SK-N-SH (cell line): ENCODE measurements at regions not wholly inside any gene's neighbourhood (a gene's known extent, or its start where the extent isn't known, plus 50 kb on each side); places are given as distances from the start of the nearest gene placed in this dataset.

ENCODE experiments used
- CTCF ChIA-PET: fragments of 300-600, 350-600 bp; formaldehyde crosslinking; extraction: SDS; loops from one replicate; lab custom pipeline; 2021; lab: Yijun Ruan, JAX
- POLR2A ChIA-PET: fragments of 350-600 bp; sonication (Branson Sonifier 250); formaldehyde crosslinking; extraction: SDS; loops from one replicate; lab custom pipeline; 2020; ENCODE audit warnings: antibody characterized with exemption, inconsistent platforms; lab: Yijun Ruan, JAX
- DNase-seq: peaks from one replicate; pipeline ENCODE4 v3.0.0; 2012
- H2AFZ ChIP-seq: fragments of 200-600 bp; sonication (generic); 2 replicates; pipeline ENCODE4 v1.8.1; 2016; ENCODE audit warnings: antibody characterized with exemption, mild to moderate bottlenecking, low read depth
- H3F3A ChIP-seq: fragments of 200-600 bp; sonication (generic); replicated peaks from 2 replicates; pipeline ENCODE3; 2016; ENCODE audit warnings: antibody characterized with exemption, mild to moderate bottlenecking; ENCODE audit not compliant: insufficient read depth
- H3K27ac ChIP-seq, 2 experiments: fragments of 200-500 bp in 1 of 2; fragments of 200-600 bp in 1 of 2; sonication (Bioruptor generic) in 1 of 2; sonication (generic), shearing (Covaris generic) in 1 of 2; 2 replicates each; pipeline versions ENCODE4 v1.5.1 to v1.6.1; 2014 to 2016; ENCODE audit warnings: low read depth in 2 of 2, inconsistent platforms in 1 of 2, low read length in 1 of 2, mild to moderate bottlenecking in 1 of 2, mixed read lengths in 1 of 2
- H3K27me3 ChIP-seq: fragments of 200-600 bp; sonication (generic), shearing (Covaris generic); 2 replicates; pipeline ENCODE4 v1.6.1; 2016; ENCODE audit warnings: mixed run types; ENCODE audit not compliant: insufficient read depth
- H3K36me3 ChIP-seq, 2 experiments: fragments of 200-500 bp in 1 of 2; fragments of 200-600 bp in 1 of 2; sonication (Bioruptor generic) in 1 of 2; sonication (generic) in 1 of 2; replicated peaks in 1 of 2; 2 replicates each; pipeline versions ENCODE3 to v1.5.1; 2014 to 2016; ENCODE audit warnings: low read length in 1 of 2, mild to moderate bottlenecking in 1 of 2; ENCODE audit not compliant: insufficient read depth in 2 of 2, control insufficient read depth in 1 of 2
- H3K4me1 ChIP-seq, 2 experiments: fragments of 200-500 bp in 1 of 2; fragments of 200-600 bp in 1 of 2; sonication (Bioruptor generic) in 1 of 2; sonication (generic), shearing (Covaris generic) in 1 of 2; 2 replicates each; pipeline versions ENCODE4 v1.5.1 to v1.6.1; 2014 to 2016; ENCODE audit warnings: low read depth in 1 of 2, low read length in 1 of 2, mixed run types in 1 of 2; ENCODE audit not compliant: insufficient read depth in 2 of 2, control insufficient read depth in 1 of 2
- H3K4me2 ChIP-seq: fragments of 200-600 bp; sonication (generic), shearing (Covaris generic); 2 replicates; pipeline ENCODE4 v1.6.1; 2017; ENCODE audit warnings: mixed run types
- H3K4me3 ChIP-seq, 2 experiments: fragments of 200-500 bp in 1 of 2; fragments of 200-600 bp in 1 of 2; sonication (Bioruptor generic) in 1 of 2; sonication (generic), shearing (Covaris generic) in 1 of 2; 2 replicates each; pipeline versions ENCODE4 v1.5.1 to v1.8.1; 2014 to 2016; ENCODE audit warnings: low read depth in 2 of 2, inconsistent platforms in 1 of 2, low read length in 1 of 2, mild to moderate bottlenecking in 1 of 2, mixed read lengths in 1 of 2, moderate library complexity in 1 of 2
- H3K79me2 ChIP-seq: fragments of 200-600 bp; sonication (generic); 2 replicates; pipeline ENCODE4 v1.8.1; 2017; ENCODE audit warnings: mild to moderate bottlenecking; ENCODE audit not compliant: insufficient read depth
- H3K9ac ChIP-seq: fragments of 200-600 bp; sonication (generic); 2 replicates; pipeline ENCODE4 v1.6.1; 2017; ENCODE audit warnings: mixed run types
- H3K9me2 ChIP-seq: fragments of 200-600 bp; sonication (generic); 2 replicates; pipeline ENCODE4 v1.6.1; 2017; ENCODE audit warnings: mixed run types
- H3K9me3 ChIP-seq: fragments of 200-600 bp; sonication (generic); 2 replicates; pipeline ENCODE4 v1.6.1; 2017; ENCODE audit warnings: mixed run types, mild to moderate bottlenecking, moderate library complexity
- H4K20me1 ChIP-seq: fragments of 200-600 bp; sonication (generic); 2 replicates; pipeline ENCODE4 v1.6.1; 2017; ENCODE audit warnings: mild to moderate bottlenecking, mixed run types; ENCODE audit not compliant: insufficient read depth
- FOXM1 ChIP-seq: IDR thresholded peaks from 2 replicates; pipeline ENCODE4 v1.4.0; 2012; ENCODE audit warnings: low read depth, mild to moderate bottlenecking
- GABPA ChIP-seq: IDR thresholded peaks from 2 replicates; pipeline ENCODE4 v1.4.0; 2012; ENCODE audit warnings: low read depth, mild to moderate bottlenecking
- GATA2 ChIP-seq: sonication (generic); formaldehyde crosslinking; IDR thresholded peaks from 2 replicates; pipeline ENCODE4 v1.5.0; 2020; ENCODE audit warnings: mild to moderate bottlenecking, missing genetic modification reagents
- POLR2AphosphoS5 ChIP-seq: IDR thresholded peaks from 2 replicates; pipeline ENCODE4 v1.6.1; 2012; ENCODE audit warnings: low read depth, low read length
- SIN3A ChIP-seq: IDR thresholded peaks from 2 replicates; pipeline ENCODE4 v1.6.1; 2012; ENCODE audit warnings: low read depth, mild to moderate bottlenecking, low read length, moderate library complexity, borderline replicate concordance
- SMC3 ChIP-seq: IDR thresholded peaks from 2 replicates; pipeline ENCODE4 v1.6.1; 2012; ENCODE audit warnings: low read depth, low read length, improper control_type of control experiment
- TCF12 ChIP-seq: IDR thresholded peaks from 2 replicates; pipeline ENCODE4 v1.4.0; 2012
- TEAD4 ChIP-seq: IDR thresholded peaks from 2 replicates; pipeline ENCODE4 v1.4.0; 2012; ENCODE audit warnings: mild to moderate bottlenecking, borderline replicate concordance; ENCODE audit not compliant: insufficient read depth
- YY1 ChIP-seq: IDR thresholded peaks from 2 replicates; pipeline ENCODE4 v1.4.0; 2012; ENCODE audit warnings: low read depth, mild to moderate bottlenecking
- WGBS: methylation state at CpG from one replicate; pipeline ENCODE4 v1.1.6; 2017; ENCODE audit warnings: low lambda C conversion rate; 5-methylcytosine and 5-hydroxymethylcytosine counted together
- TF ChIP-seq, protein P1 (sequence below): fragments of 150-350 bp; IDR thresholded peaks from 2 replicates; pipeline ENCODE4 v1.6.1; 2017; ENCODE audit warnings: antibody characterized with exemption, low read length, low read depth, borderline replicate concordance
- TF ChIP-seq, protein P2 (sequence below): fragments of 200-600 bp; sonication (generic); IDR thresholded peaks from 2 replicates; pipeline ENCODE4 v1.6.1; 2017; ENCODE audit warnings: antibody characterized with exemption, mild to moderate bottlenecking, moderate library complexity
- TF ChIP-seq, protein P3 (sequence below): IDR thresholded peaks from 2 replicates; pipeline ENCODE4 v1.4.0; 2012; ENCODE audit warnings: low read depth, borderline replicate concordance

DNA sequence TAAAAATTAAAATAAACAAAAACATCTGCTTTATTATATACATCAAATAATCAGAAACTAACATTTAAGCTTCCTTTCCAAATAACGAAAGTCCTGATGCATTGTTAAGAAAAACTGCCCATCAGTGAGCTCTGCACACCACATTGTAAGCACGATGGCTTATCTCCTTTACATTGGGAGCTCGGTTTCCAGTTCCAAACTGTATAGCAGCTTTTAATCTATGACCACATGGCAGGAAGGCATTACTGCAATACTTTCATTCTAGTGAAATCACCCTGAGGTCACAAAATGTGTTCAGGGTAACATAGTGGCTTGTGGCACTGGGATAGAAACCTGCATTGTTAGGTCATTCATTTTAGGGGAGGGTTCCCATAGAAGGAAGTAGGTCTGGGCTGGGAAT, 146.3 kb downstream of the ZNF22 start:
- no peaks in the 10 kb centered on the region for H3K9me2 ChIP-seq
- TF ChIP-seq GABPA (no peak), POLR2AphosphoS5 (no peak), SIN3A (no peak), YY1 (no peak), SMC3 (no peak), GATA2 (CRISPR knock-in tag) (no peak), TEAD4 (no peak), TCF12 (no peak)
- TF ChIP-seq, protein P1, sequence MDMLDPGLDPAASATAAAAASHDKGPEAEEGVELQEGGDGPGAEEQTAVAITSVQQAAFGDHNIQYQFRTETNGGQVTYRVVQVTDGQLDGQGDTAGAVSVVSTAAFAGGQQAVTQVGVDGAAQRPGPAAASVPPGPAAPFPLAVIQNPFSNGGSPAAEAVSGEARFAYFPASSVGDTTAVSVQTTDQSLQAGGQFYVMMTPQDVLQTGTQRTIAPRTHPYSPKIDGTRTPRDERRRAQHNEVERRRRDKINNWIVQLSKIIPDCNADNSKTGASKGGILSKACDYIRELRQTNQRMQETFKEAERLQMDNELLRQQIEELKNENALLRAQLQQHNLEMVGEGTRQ: no peak
- TF ChIP-seq, protein P2, sequence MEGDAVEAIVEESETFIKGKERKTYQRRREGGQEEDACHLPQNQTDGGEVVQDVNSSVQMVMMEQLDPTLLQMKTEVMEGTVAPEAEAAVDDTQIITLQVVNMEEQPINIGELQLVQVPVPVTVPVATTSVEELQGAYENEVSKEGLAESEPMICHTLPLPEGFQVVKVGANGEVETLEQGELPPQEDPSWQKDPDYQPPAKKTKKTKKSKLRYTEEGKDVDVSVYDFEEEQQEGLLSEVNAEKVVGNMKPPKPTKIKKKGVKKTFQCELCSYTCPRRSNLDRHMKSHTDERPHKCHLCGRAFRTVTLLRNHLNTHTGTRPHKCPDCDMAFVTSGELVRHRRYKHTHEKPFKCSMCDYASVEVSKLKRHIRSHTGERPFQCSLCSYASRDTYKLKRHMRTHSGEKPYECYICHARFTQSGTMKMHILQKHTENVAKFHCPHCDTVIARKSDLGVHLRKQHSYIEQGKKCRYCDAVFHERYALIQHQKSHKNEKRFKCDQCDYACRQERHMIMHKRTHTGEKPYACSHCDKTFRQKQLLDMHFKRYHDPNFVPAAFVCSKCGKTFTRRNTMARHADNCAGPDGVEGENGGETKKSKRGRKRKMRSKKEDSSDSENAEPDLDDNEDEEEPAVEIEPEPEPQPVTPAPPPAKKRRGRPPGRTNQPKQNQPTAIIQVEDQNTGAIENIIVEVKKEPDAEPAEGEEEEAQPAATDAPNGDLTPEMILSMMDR: no peak
- TF ChIP-seq, protein P3, sequence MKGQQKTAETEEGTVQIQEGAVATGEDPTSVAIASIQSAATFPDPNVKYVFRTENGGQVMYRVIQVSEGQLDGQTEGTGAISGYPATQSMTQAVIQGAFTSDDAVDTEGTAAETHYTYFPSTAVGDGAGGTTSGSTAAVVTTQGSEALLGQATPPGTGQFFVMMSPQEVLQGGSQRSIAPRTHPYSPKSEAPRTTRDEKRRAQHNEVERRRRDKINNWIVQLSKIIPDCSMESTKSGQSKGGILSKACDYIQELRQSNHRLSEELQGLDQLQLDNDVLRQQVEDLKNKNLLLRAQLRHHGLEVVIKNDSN: no peak
- no peak overlapping the region for H3K9ac ChIP-seq
- ChIA-PET POLR2A (no interaction called here), CTCF (no interaction called here)
- H2AFZ ChIP-seq: no peak overlapping the region
- H3K79me2 ChIP-seq: no peaks in the 10 kb centered on the region
- H3K27me3 ChIP-seq: peaks cover 10% of the 10 kb centered on the region; the same call in 1 of the 2 replicates
- no peak for DNase-seq
- no peak overlapping the region for H3K4me3 ChIP-seq
- no peak overlapping the region for H3K4me2 ChIP-seq
- H3K36me3 ChIP-seq: no peaks in the 10 kb centered on the region
- no peaks in the 10 kb centered on the region for H3K4me1 ChIP-seq
- H3F3A ChIP-seq: no peaks in the 10 kb centered on the region
- H3K9me3 ChIP-seq: no peaks in the 10 kb centered on the region
- no peaks in the 10 kb centered on the region for H4K20me1 ChIP-seq
- H3K27ac ChIP-seq: no peak overlapping the region
- WGBS: 4% methylated on average over 3 of the region's 3 CpGs

DNA sequence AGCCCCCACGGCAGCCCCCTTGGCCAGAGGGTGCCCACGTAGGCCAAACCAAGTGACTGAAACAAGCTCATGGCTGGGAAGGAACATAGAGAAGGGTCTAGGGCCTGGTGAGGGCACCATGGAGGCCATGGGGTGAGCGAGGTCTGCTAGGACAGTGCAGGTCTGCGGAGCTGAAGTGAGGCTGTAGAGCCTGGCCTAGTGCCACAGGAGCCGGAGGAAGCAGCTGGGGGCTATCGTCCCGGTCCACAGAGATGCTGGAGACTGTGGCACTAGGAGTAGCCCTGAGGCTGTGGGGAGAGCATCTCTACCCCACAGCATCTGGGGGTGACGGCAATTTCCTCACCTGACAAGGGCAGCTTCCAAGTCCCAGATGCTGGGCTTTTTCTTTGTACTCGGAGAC, 150.3 kb downstream of the ZNF22 start:
- Histone ChIP-seq H3K9me2 (no peaks in the 10 kb centered on the region), H3K27me3 (peaks cover 10% of the 10 kb centered on the region), H4K20me1 (no peaks in the 10 kb centered on the region), H3K4me2 (no peak overlapping the region), H3K27ac (no peak overlapping the region), H3F3A (no peaks in the 10 kb centered on the region), H3K9ac (no peak overlapping the region), H3K36me3 (no peaks in the 10 kb centered on the region), H3K4me1 (no peaks in the 10 kb centered on the region)
- WGBS: 10% methylated on average over 6 of the region's 9 CpGs
- DNase-seq: no peak
- POLR2A ChIA-PET: no interaction called here
- no peak for TF ChIP-seq FOXM1
- TF ChIP-seq, all 33 proteins: peak for 0
- Histone ChIP-seq H3K4me3 (no peak overlapping the region), H2AFZ (no peak overlapping the region), H3K9me3 (no peaks in the 10 kb centered on the region), H3K79me2 (no peaks in the 10 kb centered on the region)
- CTCF ChIA-PET: no interaction called here
